ENCODE measurements at regions not wholly inside any gene's neighbourhood (a gene's known extent, or its start where the extent isn't known, plus 50 kb on each side); places are given as distances from the start of the nearest gene placed in this dataset.

- H3K4me3 ChIP-seq (ENCODE audit: low read length): no peak overlapping the region
- DNase-seq (no peak), ATAC-seq (ENCODE audit: poor library complexity) (no peak)
- Mint-ChIP-seq H3K9me3 (peaks cover 14% of the 10 kb centered on the region), H3K4me1 (ENCODE audit: low read depth) (no peaks in the 10 kb centered on the region), H3K27me3 (no peaks in the 10 kb centered on the region), H3K36me3 (ENCODE audit: low read depth) (no peaks in the 10 kb centered on the region), H3K27ac (no peak overlapping the region), H3K4me3 (no peak overlapping the region)
- peaks cover 9 to 11% of the 10 kb centered on the region in 2 experiments for H3K9me3 ChIP-seq (ENCODE audit: control insufficient read depth in 1 of 2, insufficient read depth in 1 of 2, low read length in 2 of 2)
- TF ChIP-seq, protein P1, sequence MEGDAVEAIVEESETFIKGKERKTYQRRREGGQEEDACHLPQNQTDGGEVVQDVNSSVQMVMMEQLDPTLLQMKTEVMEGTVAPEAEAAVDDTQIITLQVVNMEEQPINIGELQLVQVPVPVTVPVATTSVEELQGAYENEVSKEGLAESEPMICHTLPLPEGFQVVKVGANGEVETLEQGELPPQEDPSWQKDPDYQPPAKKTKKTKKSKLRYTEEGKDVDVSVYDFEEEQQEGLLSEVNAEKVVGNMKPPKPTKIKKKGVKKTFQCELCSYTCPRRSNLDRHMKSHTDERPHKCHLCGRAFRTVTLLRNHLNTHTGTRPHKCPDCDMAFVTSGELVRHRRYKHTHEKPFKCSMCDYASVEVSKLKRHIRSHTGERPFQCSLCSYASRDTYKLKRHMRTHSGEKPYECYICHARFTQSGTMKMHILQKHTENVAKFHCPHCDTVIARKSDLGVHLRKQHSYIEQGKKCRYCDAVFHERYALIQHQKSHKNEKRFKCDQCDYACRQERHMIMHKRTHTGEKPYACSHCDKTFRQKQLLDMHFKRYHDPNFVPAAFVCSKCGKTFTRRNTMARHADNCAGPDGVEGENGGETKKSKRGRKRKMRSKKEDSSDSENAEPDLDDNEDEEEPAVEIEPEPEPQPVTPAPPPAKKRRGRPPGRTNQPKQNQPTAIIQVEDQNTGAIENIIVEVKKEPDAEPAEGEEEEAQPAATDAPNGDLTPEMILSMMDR (IDR thresholded peaks at IDR 0.05): no peak
- H3K4me1 ChIP-seq (ENCODE audit: insufficient read depth, low read length): no peaks in the 10 kb centered on the region
- no peak overlapping the region for H3K27ac ChIP-seq (ENCODE audit: low read depth in 1 of 2, low read length in 2 of 2)
- no peaks in the 10 kb centered on the region for H3K27me3 ChIP-seq (ENCODE audit: control insufficient read depth in 1 of 2, insufficient read depth in 2 of 2, low read length in 2 of 2)
- CTCF ChIA-PET: no interaction called here
- H3K36me3 ChIP-seq (ENCODE audit: insufficient read depth, low read length): no peaks in the 10 kb centered on the region
- intact Hi-C loops (cut with DNase I, micrococcal nuclease): no loop called here
- POLR2A ChIA-PET: no interaction called here
Measured at GRCh38 chr7:52518869-52519268, 516.6 kb upstream of the POM121L12 start.

DNA sequence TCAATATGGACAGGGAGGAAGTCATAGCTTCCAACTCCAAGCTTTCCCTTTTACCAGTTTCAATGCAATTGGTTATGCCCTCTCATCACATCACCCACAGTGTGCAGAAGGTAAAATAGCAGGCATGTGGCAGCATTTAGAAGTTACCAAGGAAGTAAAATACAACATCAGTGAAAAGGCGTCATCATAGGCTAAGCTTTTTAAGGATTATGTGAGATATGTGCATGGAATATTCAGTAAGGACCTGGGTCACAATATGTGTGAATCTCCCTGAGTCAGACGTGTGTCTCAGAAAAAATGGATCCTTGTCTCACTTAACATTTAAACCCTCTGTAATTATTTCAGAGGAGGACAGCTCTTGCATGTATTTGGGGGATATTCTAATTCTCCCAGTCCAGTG is 522.8 kb upstream of the POM121L12 start:
- Mint-ChIP-seq H3K9me3 (peaks cover 3% of the 10 kb centered on the region), H3K4me3 (no peak overlapping the region), H3K4me1 (ENCODE audit: low read depth) (no peaks in the 10 kb centered on the region), H3K36me3 (ENCODE audit: low read depth) (no peaks in the 10 kb centered on the region), H3K27ac (no peak overlapping the region), H3K27me3 (no peaks in the 10 kb centered on the region)
- Histone ChIP-seq H3K4me3 (ENCODE audit: low read length) (no peak overlapping the region), H3K27ac (ENCODE audit: low read depth in 1 of 2, low read length in 2 of 2) (no peak overlapping the region), H3K36me3 (ENCODE audit: insufficient read depth, low read length) (no peaks in the 10 kb centered on the region), H3K4me1 (ENCODE audit: insufficient read depth, low read length) (no peaks in the 10 kb centered on the region), H3K9me3 (ENCODE audit: control insufficient read depth in 1 of 2, insufficient read depth in 1 of 2, low read length in 2 of 2) (peaks cover 4 to 7% of the 10 kb centered on the region in 2 experiments), H3K27me3 (ENCODE audit: control insufficient read depth in 1 of 2, insufficient read depth in 2 of 2, low read length in 2 of 2) (no peaks in the 10 kb centered on the region)
- no peak for DNase-seq
- intact Hi-C loops (cut with DNase I, micrococcal nuclease): no loop called here
- POLR2A ChIA-PET: no interaction called here
- CTCF ChIA-PET: no interaction called here
- no peak for ATAC-seq (ENCODE audit: poor library complexity)
- TF ChIP-seq, protein P1 (IDR thresholded peaks at IDR 0.05): no peak

GRCh38 chr7:52507546-52508255 is 527.7 kb upstream of the POM121L12 start:
- Histone ChIP-seq H3K4me3 (ENCODE audit: low read length) (no peak overlapping the region), H3K4me1 (ENCODE audit: insufficient read depth, low read length) (no peaks in the 10 kb centered on the region), H3K36me3 (ENCODE audit: insufficient read depth, low read length) (no peaks in the 10 kb centered on the region), H3K9me3 (ENCODE audit: control insufficient read depth in 1 of 2, insufficient read depth in 1 of 2, low read length in 2 of 2) (peaks cover 0 to 3% of the 10 kb centered on the region in 2 experiments), H3K27ac (ENCODE audit: low read depth in 1 of 2, low read length in 2 of 2) (no peak overlapping the region), H3K27me3 (ENCODE audit: control insufficient read depth in 1 of 2, insufficient read depth in 2 of 2, low read length in 2 of 2) (no peaks in the 10 kb centered on the region)
- TF ChIP-seq, protein P1 (IDR thresholded peaks at IDR 0.05): no peak
- ATAC-seq (ENCODE audit: poor library complexity): no peak
- H3K9me3 Mint-ChIP-seq: no peaks in the 10 kb centered on the region
- DNase-seq: no peak
- H3K4me1 Mint-ChIP-seq (ENCODE audit: low read depth): no peaks in the 10 kb centered on the region
- CTCF ChIA-PET: no interaction called here
- POLR2A ChIA-PET: no interaction called here
- no peak overlapping the region for H3K4me3 Mint-ChIP-seq
- H3K36me3 Mint-ChIP-seq (ENCODE audit: low read depth): no peaks in the 10 kb centered on the region
- H3K27ac Mint-ChIP-seq: no peak overlapping the region
- intact Hi-C loops (cut with DNase I, micrococcal nuclease): no loop called here
- H3K27me3 Mint-ChIP-seq: no peaks in the 10 kb centered on the region

Data from CD4-positive, alpha-beta T cell (primary cell).